NOMO-1 (cell line): ENCODE measurements at regions not wholly inside any gene's neighbourhood (a gene's known extent, or its start where the extent isn't known, plus 50 kb on each side); places are given as distances from the start of the nearest gene placed in this dataset.
"Not testable (repeated sequence)": the region's sequence is repeated elsewhere in the genome, so short reads cannot be mapped to it uniquely, and the experiment has no call there.

Experiments
- DNase-seq, 2 experiments: peaks; one replicate each; lab custom pipeline; 2025; ENCODE audit not compliant: unreplicated experiment in 2 of 2; lab: John Stamatoyannopoulos, UW

DNA sequence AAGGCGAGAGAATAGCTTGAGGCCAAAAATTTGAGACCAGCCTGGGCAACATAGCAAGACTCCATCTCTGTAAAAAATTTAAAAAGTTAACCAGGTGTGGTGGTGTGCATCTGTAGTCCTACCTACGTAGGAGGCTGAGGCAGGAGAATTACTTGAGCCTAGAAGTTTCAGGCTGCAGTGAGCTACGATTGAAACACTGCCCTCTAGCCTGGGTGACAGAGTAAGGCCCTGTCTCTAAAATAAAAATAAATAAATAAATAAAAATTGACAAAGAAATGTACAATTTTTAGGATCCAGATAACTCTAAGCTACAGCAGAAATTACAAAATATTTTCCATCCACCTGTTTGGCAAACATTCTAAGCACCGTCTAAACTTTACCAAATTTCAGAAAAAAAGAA lies 941.0 kb upstream of the ADGRB3 start:
- DNase-seq: no peak

DNA sequence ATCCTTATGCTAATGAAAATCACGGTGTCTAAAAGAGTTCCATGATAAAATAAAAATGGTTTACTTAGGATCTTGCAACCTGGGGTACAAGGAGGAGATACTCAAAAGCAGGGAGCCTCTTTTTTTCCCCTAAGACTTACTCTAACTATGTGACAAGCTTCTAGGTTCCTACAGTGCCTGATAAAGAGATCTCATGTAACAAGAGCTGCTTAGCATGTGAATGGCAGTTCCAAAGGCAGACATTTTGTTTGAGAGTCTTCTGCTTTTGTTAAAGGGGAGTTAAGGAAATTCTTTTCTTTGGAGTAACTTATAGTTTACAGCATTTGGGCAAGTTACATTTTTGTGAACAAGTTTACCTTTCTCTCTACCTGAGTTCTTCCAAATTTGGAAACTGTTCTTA lies 945.8 kb upstream of the ADGRB3 start:
- DNase-seq: no peak

DNA sequence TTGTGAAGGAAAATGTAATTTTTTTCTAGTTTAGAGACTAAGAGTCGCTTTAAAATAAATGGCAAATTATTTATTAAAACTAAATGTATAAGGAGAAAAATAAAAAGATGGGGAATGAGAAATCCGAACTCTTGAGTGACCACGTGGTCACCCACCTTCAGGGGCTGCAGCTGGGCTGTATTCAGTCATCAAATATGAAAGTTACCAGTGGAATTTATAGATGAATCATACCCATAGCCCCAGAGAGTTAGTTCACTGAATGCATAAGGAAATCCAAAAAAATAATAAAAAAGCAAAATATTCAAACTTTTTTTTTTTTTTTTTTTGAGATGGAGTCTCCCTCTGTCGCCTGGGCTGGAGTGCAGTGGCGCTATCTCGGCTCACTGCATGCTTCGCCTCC lies 947.7 kb upstream of the ADGRB3 start:
- DNase-seq: no peak

DNA sequence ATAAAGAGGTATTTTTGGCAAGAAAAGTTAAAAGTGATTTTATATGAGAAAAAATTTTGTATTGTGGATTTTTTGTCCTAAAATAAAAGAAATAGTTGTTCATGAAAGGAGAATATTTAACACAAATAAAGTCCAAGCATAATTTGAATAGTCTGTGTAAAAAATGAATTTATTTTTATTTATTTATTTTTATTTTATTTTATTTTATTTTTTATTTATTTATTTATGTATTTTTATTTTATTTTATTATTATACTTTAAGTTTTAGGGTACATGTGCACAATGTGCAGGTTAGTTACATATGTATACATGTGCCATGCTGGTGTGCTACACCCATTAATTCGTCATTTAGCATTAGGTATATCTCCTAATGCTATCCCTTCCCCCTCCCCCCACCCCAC lies 948.9 kb upstream of the ADGRB3 start:
- DNase-seq: not testable (repeated sequence)

DNA sequence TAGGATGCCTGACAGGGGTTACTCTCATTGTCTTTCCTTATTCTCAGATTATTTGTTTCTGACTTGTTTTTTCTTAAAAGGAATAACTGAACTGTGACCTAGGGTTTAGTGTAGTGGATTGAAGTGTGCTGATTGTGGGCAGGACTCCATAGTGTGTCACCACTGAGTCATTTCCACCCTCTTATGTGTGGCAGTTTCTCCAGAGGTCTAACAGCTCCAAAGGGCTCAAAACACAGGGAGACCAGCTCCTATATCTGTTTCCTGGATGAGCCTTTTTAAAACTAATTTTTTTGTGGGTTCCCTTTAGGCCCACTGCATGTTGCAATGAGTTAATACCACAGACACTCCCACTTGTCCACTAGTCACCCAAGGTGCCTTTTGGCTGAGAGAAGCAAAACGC lies 951.1 kb upstream of the ADGRB3 start:
- DNase-seq: peak; percentile 76 to 88

DNA sequence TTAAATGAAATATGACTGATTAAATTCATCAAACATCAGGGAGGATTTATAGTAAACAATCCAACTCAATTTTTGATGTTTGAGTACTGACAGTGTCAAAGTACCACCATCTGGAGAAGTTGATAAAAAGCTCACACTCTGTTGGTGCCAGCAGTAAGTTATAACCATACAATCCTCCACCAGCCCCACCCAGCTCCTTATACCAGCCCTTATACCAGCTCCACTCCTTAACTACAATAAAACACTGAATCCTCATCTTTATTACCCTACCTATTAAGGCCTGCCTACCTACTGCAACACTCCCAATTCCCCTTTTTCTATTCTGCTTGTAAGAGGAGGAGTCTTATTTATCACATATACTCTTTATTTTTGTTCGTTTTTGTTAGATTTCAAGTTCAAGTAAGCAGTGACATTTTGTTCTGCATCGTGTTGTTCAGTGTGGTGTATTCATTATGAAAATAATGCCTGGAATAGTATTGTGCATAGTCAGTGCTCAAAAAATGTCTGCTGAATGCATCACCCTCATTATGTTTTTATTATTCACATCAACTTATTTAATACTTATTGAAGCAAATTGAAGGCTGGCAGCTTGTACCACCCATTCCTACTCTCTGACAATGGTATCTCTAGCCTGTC lies 954.7 kb upstream of the ADGRB3 start:
- DNase-seq: no peak

DNA sequence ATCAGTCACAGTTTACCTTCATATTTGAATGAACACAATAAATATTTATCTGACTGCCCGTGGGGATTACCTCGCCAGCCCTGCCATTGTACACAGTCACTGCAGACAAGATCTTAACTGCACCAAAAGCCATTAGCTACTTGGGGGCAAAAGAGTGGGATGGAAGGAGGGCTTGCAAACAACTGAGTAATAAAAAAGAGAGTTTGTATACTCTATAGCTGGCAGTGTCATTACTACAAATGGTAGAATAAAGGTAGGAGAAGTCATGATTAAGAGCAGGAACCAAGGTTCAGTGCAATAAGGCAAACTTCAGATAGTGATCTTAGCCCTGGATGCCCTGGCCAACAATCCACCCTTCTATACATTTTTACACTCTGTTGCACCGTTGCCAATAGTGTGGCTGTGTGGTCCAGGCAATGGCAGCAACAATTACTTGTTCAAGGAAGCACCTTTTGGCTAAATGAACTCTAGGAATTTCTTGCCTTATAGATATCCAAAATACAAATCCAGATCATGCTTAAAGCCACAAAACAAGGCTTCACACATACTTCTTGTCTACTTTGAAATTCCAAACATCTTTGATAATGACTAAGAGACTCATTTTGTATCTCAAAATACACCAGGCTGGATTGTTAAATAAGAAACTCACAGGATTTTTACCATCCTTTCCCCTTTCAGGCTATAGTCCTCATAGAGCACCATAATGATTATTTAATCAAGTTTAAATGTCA lies 955.4 kb upstream of the ADGRB3 start:
- DNase-seq: no peak

DNA sequence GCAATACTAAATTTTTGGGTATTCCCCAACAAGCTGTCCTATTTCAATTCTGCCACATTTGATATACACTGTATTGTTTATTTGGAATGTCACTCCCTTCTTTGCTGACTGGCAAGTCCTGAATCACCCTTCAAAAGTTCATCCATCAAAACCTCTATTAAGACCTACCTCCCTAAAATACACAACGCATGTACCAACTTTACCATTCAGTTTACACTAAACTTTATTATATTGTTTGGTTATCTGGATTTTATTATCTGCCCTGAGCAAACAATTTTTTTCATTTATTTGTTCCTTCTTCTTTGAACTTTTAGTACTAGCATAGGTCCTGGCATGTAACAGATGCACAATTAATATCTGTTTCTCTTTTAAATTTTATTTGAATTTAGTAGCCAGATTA lies 958.2 kb upstream of the ADGRB3 start:
- no peak for DNase-seq

DNA sequence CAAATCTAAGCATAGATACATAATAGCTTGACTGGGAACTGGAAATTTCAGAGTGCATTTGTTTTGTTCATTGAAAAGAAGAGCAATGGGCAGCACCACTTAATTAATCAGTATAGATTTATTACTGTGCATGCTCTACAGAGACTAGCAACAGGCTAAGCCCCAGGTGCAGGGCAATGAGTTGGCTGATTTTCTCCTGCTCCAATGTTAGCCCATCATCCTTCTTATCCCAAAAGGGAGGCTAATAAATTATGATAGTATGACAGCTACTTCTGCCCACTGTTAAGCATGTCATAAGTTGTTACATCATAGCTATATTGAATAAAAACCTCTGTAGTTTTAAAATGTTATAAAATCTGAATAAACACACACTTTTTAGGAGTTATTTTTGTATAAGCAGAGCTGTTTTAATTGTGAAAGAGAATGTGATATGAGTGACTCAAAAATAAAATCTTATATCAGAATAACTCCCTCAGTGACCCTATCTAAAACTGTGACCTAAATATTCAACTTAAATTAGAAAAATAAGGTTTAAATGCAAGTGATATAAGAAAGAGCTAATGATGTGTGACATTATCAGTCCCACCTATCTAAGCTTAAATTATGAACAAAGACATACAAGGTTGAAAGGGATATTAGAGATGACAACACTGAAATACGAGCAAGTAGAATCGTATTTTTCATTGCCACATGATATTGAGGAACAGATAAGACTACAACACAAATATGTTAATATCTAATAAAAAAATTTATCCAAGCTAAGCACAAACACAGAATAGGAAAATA lies 967.3 kb upstream of the ADGRB3 start:
- DNase-seq: no peak

DNA sequence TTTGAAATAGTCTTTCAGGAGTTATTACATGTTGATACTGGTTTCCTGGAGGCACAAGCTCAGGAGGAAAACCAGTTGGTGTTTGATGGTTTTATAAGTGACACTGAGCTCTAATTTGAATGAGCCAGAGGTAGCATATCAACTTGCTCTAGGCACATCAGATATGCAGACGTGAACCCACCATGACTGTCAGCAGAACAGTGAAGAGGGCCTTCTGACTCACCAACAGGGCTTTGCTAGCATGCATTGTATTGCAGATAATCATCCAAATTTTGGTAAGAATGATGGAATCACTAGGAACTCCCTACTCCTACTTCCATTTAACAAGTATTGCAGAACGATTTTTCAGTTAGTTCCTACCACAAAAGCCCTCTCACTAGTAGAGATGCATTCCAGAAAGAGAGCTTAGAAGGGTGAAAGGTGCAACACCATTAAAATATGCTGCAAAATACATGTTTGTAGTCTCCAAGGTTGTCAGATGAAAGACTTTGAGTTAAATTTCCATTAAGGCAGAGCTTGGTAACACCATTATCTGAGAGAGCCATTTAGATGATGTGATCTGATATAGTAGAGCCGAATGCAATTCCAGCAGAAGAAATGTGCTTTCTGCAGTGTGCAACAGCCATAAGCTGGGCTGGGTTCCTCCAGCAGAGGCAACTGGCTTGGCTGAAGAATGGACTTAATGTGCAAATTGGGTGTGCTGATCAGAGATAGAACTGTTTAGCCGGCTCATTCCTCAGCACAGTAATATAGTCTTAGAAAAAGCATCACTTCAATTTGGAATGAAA lies 968.7 kb upstream of the ADGRB3 start:
- DNase-seq: no peak

DNA sequence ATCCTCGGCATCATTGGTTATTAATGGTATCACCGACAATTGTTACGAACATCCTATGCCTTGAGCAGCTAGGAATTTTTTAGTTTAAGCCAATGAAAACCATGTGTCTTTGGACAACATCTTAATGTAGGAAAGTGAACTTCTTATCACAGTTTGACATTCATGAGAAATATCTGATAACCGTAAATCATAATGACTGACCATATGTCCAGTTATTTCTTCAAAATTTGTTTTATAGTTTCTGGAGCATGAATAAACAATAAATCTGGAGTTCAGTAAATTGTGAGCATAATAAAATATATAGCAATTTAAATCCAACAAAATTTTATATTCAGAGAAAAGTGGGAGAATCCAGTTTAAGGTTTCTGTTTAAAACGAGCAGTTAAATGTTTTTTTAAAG lies 970.1 kb upstream of the ADGRB3 start:
- no peak for DNase-seq

DNA sequence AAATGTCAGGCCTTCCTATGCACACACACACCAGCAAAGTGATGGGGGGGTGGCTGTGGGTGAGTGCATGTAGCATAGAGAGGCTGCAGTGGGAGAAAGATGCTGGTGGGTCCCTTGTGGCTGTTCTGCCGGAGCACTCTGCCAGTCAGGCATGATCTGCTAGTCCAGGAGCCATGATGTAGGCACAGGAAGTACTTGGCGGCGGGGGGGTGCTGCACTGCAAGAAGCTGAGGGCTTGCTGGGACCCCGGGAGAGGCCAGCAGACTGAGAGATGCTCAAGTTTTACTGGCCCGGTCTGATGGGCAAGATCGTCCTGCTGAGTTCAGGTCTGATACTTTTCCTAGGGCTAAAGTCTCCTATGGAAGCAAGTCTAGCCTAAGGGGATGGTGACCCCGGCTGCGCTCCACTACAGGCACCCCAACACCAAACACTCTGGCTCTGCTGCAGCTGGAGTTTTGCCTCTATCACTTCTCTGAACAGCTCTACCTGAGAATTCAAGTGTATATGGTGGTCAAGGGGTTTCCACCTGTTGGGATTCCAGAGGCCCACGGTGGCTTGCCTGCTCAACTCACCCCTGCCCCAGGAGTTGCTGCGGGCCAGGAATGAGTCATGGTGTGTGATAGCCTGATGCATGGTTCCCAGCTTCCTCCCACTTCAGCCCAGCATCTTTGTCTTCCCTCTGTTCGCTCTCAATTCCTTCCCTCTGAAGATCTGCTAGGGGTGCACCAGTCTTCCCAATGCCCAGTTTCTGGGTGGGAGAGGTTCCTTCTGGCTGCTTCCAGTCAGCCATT lies 971.8 kb upstream of the ADGRB3 start:
- no peak for DNase-seq

DNA sequence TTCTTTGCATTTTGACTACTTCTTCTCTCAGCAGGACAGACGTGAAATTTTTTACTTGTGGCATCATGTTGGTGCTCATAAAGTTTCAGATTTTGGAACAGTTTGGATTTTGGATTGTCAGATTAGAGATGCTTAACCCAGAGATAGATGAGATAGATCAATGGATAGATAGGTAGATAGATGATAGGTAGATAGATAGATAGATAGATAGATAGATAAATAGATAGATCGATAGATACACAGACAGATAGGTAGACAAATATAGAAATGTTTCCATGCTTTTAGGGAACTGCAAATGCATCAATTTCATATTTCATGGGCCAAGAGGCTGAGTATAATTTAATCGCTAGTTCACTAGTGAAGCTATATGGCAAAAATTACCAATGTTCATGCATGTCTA lies 981.5 kb upstream of the ADGRB3 start:
- no peak for DNase-seq

DNA sequence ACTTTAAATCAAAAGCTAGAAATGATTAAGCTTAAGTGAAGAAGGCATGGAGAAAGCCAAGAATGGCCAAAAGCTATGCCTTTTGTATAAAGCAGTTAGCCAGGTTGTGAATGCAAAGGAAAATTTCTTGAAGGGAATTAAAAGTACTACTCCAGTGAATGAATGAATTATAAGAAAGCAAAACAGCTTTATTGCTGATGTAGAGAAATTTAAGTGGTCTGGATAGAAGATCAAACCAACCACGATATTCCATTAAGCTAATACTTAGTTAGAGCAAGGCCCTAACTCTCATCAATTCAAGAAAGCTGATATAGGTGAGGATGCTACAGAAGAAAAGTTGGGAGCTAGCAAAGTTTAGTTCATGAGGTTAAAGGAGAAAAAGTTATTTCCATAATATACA lies 988.5 kb upstream of the ADGRB3 start:
- no peak for DNase-seq

DNA sequence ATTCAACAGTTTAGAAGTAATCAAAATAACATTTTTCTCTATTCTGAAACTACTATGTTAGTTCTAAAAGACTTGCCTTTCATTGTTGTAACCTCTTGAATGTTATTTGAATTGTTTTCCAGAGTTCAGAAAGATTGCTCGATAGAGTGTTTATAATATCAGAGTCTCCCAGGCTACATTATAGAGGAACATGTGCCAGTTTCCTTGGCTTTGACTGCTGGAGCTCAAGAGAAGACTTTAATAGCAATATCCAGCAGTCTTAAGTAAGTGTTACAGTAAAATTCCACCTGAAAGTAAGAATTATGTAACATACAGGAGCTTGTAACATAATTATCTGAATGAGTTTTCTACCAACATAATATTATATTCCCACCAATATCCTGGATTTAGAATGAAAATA lies 991.8 kb upstream of the ADGRB3 start:
- DNase-seq: no peak

DNA sequence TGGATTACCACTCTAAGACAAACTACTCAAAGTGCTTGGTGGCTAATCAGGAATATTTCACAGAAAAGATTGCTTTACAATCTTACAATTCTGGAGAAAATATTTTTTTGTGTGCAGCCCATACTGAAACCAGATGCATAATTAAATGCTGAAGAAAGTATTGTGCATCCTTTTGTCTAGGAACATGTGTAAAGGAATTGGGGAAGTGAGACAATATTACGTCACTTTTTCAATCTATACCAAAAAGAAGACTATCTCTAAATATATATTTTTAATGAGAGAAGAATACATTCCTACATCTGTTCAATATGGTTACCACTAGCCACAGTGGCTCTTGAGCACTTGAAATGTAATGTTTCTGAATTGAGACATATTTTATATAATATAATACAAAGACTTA lies 992.5 kb upstream of the ADGRB3 start:
- DNase-seq: peak in 1 of 2 experiments; percentile 65

DNA sequence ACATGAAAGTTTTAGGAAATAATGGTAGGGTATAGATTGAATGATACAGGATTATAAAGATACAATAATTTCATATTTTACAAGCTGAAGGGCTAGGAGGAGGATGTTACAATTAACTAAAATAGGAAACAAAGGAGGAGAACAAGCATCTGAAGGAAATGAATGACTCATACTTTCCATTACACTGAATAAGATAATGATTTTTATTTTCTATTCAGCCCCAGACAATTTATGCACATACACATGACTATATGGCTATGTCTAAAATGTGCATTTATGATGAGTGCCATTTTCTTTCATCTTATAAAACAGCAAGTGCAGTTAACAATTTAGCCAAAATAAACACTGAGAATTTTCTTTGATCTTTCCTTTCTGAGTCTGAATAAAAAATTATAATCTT lies 994.6 kb upstream of the ADGRB3 start:
- DNase-seq: peak in 1 of 2 experiments; percentile 1

DNA sequence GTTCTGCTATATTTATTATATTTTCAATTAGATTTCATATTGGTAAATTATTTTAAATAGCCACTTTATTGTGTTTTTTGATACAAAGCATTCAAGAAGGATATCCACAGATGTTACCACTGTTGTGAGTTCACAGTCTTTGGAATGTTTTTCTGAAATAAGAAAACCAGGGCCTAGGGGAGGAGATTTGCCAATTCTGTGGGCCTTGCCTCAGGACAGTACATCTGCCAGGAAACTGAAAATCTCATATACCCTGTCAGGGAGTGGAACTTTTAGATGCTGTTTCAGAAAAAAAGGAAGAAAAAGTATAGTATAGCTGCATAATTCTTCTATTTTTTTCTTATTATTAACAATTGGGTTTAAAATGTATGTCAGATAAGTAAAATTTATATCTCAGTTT lies 995.9 kb upstream of the ADGRB3 start:
- DNase-seq: no peak

DNA sequence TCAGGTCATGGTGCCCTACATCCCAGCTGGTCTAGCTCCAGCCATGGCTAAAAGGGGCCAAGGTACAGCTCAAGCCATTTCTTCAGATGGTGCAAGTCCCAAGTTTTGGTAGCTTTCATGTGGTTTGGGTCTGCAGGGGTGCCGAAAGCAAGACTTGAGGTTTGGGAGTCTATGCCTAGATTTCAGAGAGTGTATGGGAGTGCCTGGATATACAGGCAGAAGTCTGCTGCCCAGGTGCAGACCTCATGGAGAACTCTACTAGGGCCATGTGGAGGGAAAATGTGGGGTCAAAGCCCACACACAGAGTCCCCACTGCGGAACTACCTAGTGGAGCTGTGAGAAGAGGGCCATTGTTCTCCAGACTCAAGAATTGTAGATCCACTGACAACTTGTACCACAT lies 1000.9 kb upstream of the ADGRB3 start:
- DNase-seq: no peak

DNA sequence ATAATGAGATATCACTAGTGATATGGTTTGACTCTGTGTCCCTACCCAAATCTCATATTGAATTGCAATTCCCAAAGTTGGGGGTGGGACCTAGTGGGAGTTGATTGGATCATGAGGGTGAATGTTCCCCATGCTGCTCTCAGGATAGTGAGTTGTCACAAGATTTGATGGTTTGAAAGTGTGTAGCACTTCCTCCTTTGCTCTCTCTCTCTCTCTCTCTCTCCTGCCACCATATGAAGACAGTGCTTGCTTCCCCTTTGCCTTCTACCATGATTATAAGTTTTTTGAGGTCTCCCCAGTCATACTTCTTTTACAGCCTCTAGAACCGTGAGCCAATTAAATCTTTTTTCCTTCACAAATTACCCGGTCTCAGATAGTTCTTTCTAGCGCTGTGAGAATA lies 1002.0 kb upstream of the ADGRB3 start:
- DNase-seq: peak in 1 of 2 experiments; percentile 18
